Head of caudate nucleus (tissue), 42 donors: ENCODE measurements at regions not wholly inside any gene's neighbourhood (a gene's known extent, or its start where the extent isn't known, plus 50 kb on each side); places are given as distances from the start of the nearest gene placed in this dataset.
"Not testable (repeated sequence)": the region's sequence is repeated elsewhere in the genome, so short reads cannot be mapped to it uniquely, and the experiment has no call there.

Experiments used
- DNase-seq, 42 donors: peaks; one replicate each; pipeline versions ENCODE4 v3.0.0 to v3.0.0-alpha.2; 2020 to 2021; ENCODE audit warnings: mixed read lengths in 7 of 42
- intact Hi-C: fragments of 100-400 bp; cut with DNase I; formaldehyde crosslinking; loops from one replicate; pipeline ENCODE4 v1.15.0; 2022

- intact Hi-C loops = no loop called here
- DNase-seq = no peak
These were observed 192.1 kb downstream of the SPRY1 start for GRCh38 chr4:123588631-123589241.

GRCh38 chr4:123589301-123589700 lies 192.7 kb downstream of the SPRY1 start:
- intact Hi-C loops = no loop called here
- DNase-seq = no peak

- DNase-seq = no peak
- intact Hi-C loops = no loop called here
These were observed 195.3 kb downstream of the SPRY1 start for GRCh38 chr4:123591875-123592274.

- DNase-seq = no peak
- intact Hi-C loops = no loop called here
These were observed 197.1 kb downstream of the SPRY1 start for GRCh38 chr4:123593655-123594054.

GRCh38 chr4:123596805-123597204 lies 200.2 kb downstream of the SPRY1 start:
- intact Hi-C loops = no loop called here
- DNase-seq = no peak

GRCh38 chr4:123597586-123597985 lies 201.0 kb downstream of the SPRY1 start:
- no peak for DNase-seq
- intact Hi-C loops = no loop called here

- DNase-seq = no peak
- intact Hi-C loops = no loop called here
These were observed 201.7 kb downstream of the SPRY1 start for GRCh38 chr4:123598331-123598730.

GRCh38 chr4:123599061-123599919 lies 202.7 kb downstream of the SPRY1 start:
- intact Hi-C loops = no loop called here
- DNase-seq = no peak

GRCh38 chr4:123599920-123600810 lies 203.6 kb downstream of the SPRY1 start:
- peak; percentile 31 to 77 (median 58) for DNase-seq
- intact Hi-C loops = no loop called here

GRCh38 chr4:123600987-123601904 lies 204.7 kb downstream of the SPRY1 start:
- intact Hi-C loops = no loop called here
- DNase-seq = no peak

GRCh38 chr4:123602007-123602406 lies 205.4 kb downstream of the SPRY1 start:
- DNase-seq = no peak
- intact Hi-C loops = no loop called here

GRCh38 chr4:123603165-123603564 lies 206.6 kb downstream of the SPRY1 start:
- DNase-seq = no peak
- intact Hi-C loops = no loop called here

- DNase-seq, intact Hi-C loops: not testable (repeated sequence)
These were observed 209.2 kb downstream of the SPRY1 start for GRCh38 chr4:123605797-123606196.

- DNase-seq = no peak
- intact Hi-C loops = no loop called here
These were observed 209.7 kb downstream of the SPRY1 start for GRCh38 chr4:123606336-123606735.

GRCh38 chr4:123606946-123607542 lies 210.4 kb downstream of the SPRY1 start:
- peak in 1 of 42 donors; percentile 27 for DNase-seq
- intact Hi-C loops = no loop called here

GRCh38 chr4:123609829-123610228 lies 213.2 kb downstream of the SPRY1 start:
- intact Hi-C loops = no loop called here
- no peak for DNase-seq

GRCh38 chr4:123613586-123614344 lies 217.2 kb downstream of the SPRY1 start:
- intact Hi-C loops = no loop called here
- no peak for DNase-seq

GRCh38 chr4:123615901-123616300 lies 219.3 kb downstream of the SPRY1 start:
- DNase-seq = no peak
- intact Hi-C loops = no loop called here
